H1 (cell line): ENCODE measurements at regions not wholly inside any gene's neighbourhood (a gene's known extent, or its start where the extent isn't known, plus 50 kb on each side); places are given as distances from the start of the nearest gene placed in this dataset.

ENCODE experiments used
- BCL11A ChIP-seq, 2 experiments: IDR thresholded peaks; one replicate each; pipeline ENCODE4 v1.6.1; 2011; ENCODE audit warnings: low read depth in 2 of 2, low read length in 2 of 2, mild to moderate bottlenecking in 2 of 2
- CTCF ChIP-seq, 3 experiments: IDR thresholded peaks; 1 replicate in 2 of 3; 2 replicates in 1 of 3; pipeline versions ENCODE4 v1.5.1 to v1.6.1; 2011; ENCODE audit warnings: low read length in 3 of 3, mild to moderate bottlenecking in 3 of 3, inconsistent platforms in 2 of 3, low read depth in 1 of 3, moderate library complexity in 1 of 3; ENCODE audit not compliant: insufficient read depth in 1 of 3; ENCODE audit errors: control extremely low read depth in 1 of 3
- EGR1 ChIP-seq: IDR thresholded peaks from 2 replicates; pipeline ENCODE4 v1.6.1; 2011; ENCODE audit warnings: low read depth, low read length, borderline replicate concordance
- JUN ChIP-seq: IDR thresholded peaks from 2 replicates; pipeline ENCODE4 v1.6.1; 2011; ENCODE audit warnings: low read depth, mild to moderate bottlenecking, improper control_type of control experiment, low read length
- SRF ChIP-seq: IDR thresholded peaks from 2 replicates; pipeline ENCODE4 v1.6.1; 2011; ENCODE audit warnings: mild to moderate bottlenecking, low read depth, low read length, moderate library complexity

DNA sequence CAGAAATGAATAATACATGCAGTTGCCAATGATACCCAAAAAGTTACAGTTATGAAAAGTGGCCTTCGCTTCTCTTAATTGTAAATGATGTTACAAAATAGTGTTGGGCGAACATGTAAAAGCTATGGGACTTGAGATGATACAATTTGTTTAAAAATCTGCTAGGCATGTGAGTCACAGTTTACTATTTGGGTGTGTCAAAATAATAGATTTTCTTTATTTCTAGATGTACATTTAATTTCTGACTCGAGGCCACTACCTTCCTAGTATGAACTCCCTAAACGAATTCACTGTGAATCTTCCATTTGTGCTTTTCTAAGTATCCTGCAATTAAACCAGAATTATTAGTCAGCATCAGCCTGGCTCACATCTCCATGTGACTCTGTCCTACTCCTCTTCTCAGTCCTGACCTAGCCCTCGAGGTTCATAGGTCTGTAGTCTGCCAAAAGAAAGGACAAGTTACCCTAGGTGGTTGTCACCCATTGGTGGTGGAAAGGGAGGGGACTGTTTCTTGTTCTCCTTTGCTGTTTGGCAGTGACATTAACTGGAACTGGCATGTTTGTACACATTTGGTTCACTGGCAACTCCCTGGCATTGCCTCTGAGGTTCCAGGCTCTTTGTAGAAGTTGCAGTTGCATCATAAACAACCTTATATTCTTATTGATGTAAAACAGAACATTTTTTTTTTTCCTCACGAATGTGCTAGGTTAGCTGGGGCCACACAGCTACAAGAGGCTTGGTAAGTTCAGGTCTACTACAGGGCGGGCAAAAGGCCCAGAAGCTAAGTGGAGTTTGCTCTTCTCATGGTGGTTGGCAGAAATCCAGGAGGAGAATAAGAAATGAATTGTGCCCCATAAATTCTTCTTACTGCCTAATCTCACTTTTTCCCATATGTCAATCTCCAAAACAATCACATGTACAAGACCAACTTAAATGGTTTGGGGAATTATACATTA, 746.5 kb upstream of the ADAMTS5 start:
- TF ChIP-seq JUN (no peak), EGR1 (no peak), CTCF (IDR thresholded peaks at IDR 0.05; ENCODE audit: control extremely low read depth in 1 of 3, insufficient read depth in 1 of 3, low read depth in 1 of 3, low read length in 3 of 3) (no peak), BCL11A (IDR thresholded peaks at IDR 0.05; ENCODE audit: low read depth in 2 of 2, low read length in 2 of 2) (no peak), SRF (no peak)
